Vagina (tissue), 2 donors: ENCODE measurements at regions not wholly inside any gene's neighbourhood (a gene's known extent, or its start where the extent isn't known, plus 50 kb on each side); places are given as distances from the start of the nearest gene placed in this dataset.
"Not testable (repeated sequence)": the region's sequence is repeated elsewhere in the genome, so short reads cannot be mapped to it uniquely, and the experiment has no call there.

Source experiments
- POLR2A ChIP-seq, 2 donors: fragments of 450-650 bp; IDR thresholded peaks; one replicate each; pipeline ENCODE4 v1.6.1; 2017; ENCODE audit warnings: antibody characterized with exemption in 2 of 2, mild to moderate bottlenecking in 2 of 2, moderate library complexity in 2 of 2
- TF ChIP-seq, protein P1 (sequence below), 3 experiments: fragments of 450-650 bp in 2 of 3; fragments of 200-600 bp in 1 of 3; sonication (generic) in 1 of 3; IDR thresholded peaks; one replicate each; pipeline ENCODE4 v1.5.1; 2017 to 2019; ENCODE audit warnings: antibody characterized with exemption in 3 of 3, mild to moderate bottlenecking in 2 of 3, moderate library complexity in 2 of 3

DNA sequence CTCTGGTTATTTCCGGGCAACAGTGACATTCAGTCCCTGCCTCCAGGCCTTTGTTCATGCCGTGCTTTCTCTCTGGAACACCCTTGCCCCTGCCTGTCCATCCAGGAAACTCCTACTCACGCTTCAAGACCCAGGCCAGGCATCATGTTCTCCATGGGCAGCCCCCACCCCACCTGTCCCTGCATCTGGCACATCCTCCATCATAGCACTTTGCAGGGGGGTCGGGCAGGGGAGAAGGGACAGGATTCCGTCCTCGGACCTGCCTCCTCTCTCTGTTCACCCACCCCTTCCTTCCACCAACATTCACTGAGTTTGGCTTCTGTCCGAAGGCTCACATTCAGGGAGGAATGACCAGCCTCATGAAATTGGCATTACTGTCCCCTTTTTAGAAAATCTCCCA lies 206.1 kb downstream of the MATN1 start:
- not testable (repeated sequence) for TF ChIP-seq POLR2A (IDR thresholded peaks at IDR 0.05)
- TF ChIP-seq, protein P1, sequence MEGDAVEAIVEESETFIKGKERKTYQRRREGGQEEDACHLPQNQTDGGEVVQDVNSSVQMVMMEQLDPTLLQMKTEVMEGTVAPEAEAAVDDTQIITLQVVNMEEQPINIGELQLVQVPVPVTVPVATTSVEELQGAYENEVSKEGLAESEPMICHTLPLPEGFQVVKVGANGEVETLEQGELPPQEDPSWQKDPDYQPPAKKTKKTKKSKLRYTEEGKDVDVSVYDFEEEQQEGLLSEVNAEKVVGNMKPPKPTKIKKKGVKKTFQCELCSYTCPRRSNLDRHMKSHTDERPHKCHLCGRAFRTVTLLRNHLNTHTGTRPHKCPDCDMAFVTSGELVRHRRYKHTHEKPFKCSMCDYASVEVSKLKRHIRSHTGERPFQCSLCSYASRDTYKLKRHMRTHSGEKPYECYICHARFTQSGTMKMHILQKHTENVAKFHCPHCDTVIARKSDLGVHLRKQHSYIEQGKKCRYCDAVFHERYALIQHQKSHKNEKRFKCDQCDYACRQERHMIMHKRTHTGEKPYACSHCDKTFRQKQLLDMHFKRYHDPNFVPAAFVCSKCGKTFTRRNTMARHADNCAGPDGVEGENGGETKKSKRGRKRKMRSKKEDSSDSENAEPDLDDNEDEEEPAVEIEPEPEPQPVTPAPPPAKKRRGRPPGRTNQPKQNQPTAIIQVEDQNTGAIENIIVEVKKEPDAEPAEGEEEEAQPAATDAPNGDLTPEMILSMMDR (IDR thresholded peaks at IDR 0.05) = not testable (repeated sequence)
